ENCODE measurements at regions not wholly inside any gene's neighbourhood (a gene's known extent, or its start where the extent isn't known, plus 50 kb on each side); places are given as distances from the start of the nearest gene placed in this dataset.
"Not testable (repeated sequence)": the region's sequence is repeated elsewhere in the genome, so short reads cannot be mapped to it uniquely, and the experiment has no call there.

DNA sequence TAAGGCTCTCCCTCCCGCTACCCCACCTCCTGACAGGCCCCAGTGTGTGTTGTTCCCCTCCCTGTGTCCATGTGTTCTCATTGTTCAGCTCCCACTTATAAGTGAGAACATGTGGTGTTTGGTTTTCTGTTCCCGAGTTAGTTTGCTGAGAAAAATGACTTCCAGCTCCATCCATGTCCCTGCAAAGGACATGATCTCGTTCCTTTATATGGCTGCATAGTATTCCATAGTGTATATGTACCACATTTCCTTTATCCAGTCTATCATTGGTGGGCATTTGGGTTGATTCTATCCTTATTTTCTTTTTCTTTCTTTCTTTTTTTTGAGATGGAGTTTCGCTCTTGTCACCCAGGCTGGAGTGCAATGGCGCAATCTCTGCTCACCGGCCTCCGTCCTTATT is 57.8 kb upstream of the RASSF3 start:
- H3K4me3 ChIP-seq (ENCODE audit: low read length); intact Hi-C loops (cut with micrococcal nuclease); H3K36me3 Mint-ChIP-seq; POLR2A ChIA-PET; H3K36me3 ChIP-seq (ENCODE audit: control insufficient read depth in 2 of 3, insufficient read depth in 3 of 3, low read length in 3 of 3); H3K4me3 Mint-ChIP-seq; DNase-seq; H3K27ac ChIP-seq (ENCODE audit: low read depth, low read length); H3K4me1 ChIP-seq (ENCODE audit: control insufficient read depth in 2 of 2, insufficient read depth in 2 of 2, low read length in 2 of 2); ATAC-seq; H3K9me3 Mint-ChIP-seq; H3K9me3 ChIP-seq (ENCODE audit: control insufficient read depth in 2 of 3, low read length in 3 of 3); H3K27me3 ChIP-seq (ENCODE audit: control insufficient read depth in 2 of 2, insufficient read depth in 2 of 2, low read length in 2 of 2): not testable (repeated sequence)
- Mint-ChIP-seq H3K4me1 (peaks cover 2 to 11% (median 9%) of the 10 kb centered on the region in 7 donors), H3K27ac (peak overlapping the region in 1 of 9 donors; percentile 70), H3K27me3 (peaks cover 0 to 13% (median 0%) of the 10 kb centered on the region in 5 donors)
- CTCF ChIA-PET, result interaction anchor here (0.6 to 10.2 kb wide), 3 partner anchors 16 to 142 kb away, joined by 3 to 131 read pairs (median 3); no protein-coding TSS in a partner anchor

DNA sequence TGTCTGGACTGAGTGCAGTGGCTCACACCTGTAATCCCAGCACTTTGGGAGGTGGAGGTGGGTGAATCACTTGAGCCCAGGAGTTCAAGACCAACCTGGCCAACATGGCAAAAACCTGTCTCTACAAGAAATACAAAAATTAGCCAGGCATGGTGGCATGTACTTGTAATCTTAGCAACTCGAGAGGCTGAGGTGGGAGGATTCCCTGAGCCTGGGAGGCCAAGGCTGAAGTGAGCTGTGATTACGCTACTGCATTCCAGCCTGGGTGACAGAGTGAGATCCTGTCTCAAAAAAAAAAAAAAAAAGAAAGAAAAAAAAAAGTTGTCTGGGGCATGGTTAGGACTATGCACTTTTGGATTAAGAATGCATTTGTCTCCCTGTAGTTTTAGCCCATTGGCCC is 56.6 kb upstream of the RASSF3 start:
- H3K4me1 ChIP-seq (ENCODE audit: control insufficient read depth in 2 of 2, insufficient read depth in 2 of 2, low read length in 2 of 2); H3K9me3 Mint-ChIP-seq; ATAC-seq; H3K27ac ChIP-seq (ENCODE audit: low read depth, low read length); H3K27me3 Mint-ChIP-seq; H3K27me3 ChIP-seq (ENCODE audit: control insufficient read depth in 2 of 2, insufficient read depth in 2 of 2, low read length in 2 of 2); H3K27ac Mint-ChIP-seq; H3K4me3 Mint-ChIP-seq; POLR2A ChIA-PET; H3K36me3 ChIP-seq (ENCODE audit: control insufficient read depth in 2 of 3, insufficient read depth in 3 of 3, low read length in 3 of 3); DNase-seq; H3K4me3 ChIP-seq (ENCODE audit: low read length); intact Hi-C loops (cut with micrococcal nuclease); H3K36me3 Mint-ChIP-seq; H3K9me3 ChIP-seq (ENCODE audit: control insufficient read depth in 2 of 3, low read length in 3 of 3): not testable (repeated sequence)
- CTCF ChIA-PET, result interaction anchor here (10.2 kb wide), 1 partner anchor 141 kb away, joined by 131 read pairs; no protein-coding TSS in a partner anchor
- peaks cover 2 to 11% (median 9%) of the 10 kb centered on the region in 7 donors for H3K4me1 Mint-ChIP-seq

DNA sequence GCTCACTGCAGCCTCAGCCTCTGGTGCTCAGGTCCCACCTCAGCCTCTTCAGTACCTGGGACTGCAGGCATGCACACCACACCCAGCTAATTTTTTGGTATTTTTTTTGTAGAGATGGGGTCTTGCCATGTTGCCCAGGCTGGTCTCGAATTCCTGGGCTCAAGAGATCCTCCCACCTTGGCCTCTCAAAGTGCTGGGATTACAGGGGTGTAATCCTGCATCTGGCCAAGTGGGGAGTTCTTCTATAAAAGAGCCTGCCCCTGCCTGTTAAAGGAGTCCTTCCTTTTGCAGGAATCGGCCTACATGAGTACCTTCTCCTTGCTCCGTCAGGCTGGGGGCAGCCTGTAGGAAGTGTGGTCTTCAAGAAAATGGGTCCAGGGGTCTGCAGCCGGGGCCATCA is 54.1 kb upstream of the RASSF3 start:
- Mint-ChIP-seq H3K4me1 (peaks cover 0 to 7% (median 0%) of the 10 kb centered on the region in 7 donors), H3K9me3 (no peaks in the 10 kb centered on the region), H3K4me3 (no peak overlapping the region), H3K27ac (no peak overlapping the region), H3K27me3 (peaks cover 0 to 6% (median 0%) of the 10 kb centered on the region in 5 donors), H3K36me3 (no peaks in the 10 kb centered on the region)
- ChIA-PET CTCF (interaction anchor here (0.6 kb wide), 1 partner anchor 102 kb away, joined by 3 read pairs; no protein-coding TSS in a partner anchor), POLR2A (interaction anchor here (1.2 kb wide), 1 partner anchor 27 kb away, joined by 3 read pairs; no protein-coding TSS in a partner anchor)
- Histone ChIP-seq H3K27ac (ENCODE audit: low read depth, low read length) (no peak overlapping the region), H3K27me3 (ENCODE audit: control insufficient read depth in 2 of 2, insufficient read depth in 2 of 2, low read length in 2 of 2) (no peaks in the 10 kb centered on the region), H3K4me1 (ENCODE audit: control insufficient read depth in 2 of 2, insufficient read depth in 2 of 2, low read length in 2 of 2) (no peaks in the 10 kb centered on the region), H3K4me3 (ENCODE audit: low read length) (no peak overlapping the region), H3K36me3 (ENCODE audit: control insufficient read depth in 2 of 3, insufficient read depth in 3 of 3, low read length in 3 of 3) (no peaks in the 10 kb centered on the region), H3K9me3 (ENCODE audit: control insufficient read depth in 2 of 3, low read length in 3 of 3) (no peaks in the 10 kb centered on the region)
- ATAC-seq (no peak), DNase-seq (no peak)
- intact Hi-C loops (cut with micrococcal nuclease), result loop anchor here in 1 of 2 donors (2.0 kb wide), 1 partner anchor 53 kb away; no protein-coding TSS in a partner anchor

DNA sequence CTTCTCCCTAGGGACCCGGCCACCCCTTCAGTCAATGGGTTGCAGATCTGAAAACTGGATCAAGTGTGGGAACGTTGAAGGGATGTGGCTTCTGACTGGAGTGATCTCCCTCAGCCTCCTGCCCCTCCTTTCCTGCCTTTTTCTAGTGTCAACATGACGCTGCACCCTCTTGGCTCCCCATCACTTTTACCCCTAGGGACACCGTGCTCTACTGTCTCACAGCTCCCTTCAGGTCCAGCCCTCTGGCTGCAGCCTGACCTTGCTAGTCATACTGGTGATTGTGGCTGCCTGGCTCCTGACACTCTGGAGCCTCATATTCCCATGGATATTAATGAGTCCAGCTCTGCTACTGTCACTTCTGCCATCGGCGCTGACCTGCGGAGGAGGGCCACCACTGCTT is 51.5 kb upstream of the RASSF3 start:
- Histone ChIP-seq H3K27ac (ENCODE audit: low read depth, low read length) (no peak overlapping the region), H3K36me3 (ENCODE audit: control insufficient read depth in 2 of 3, insufficient read depth in 3 of 3, low read length in 3 of 3) (no peaks in the 10 kb centered on the region), H3K9me3 (ENCODE audit: control insufficient read depth in 2 of 3, low read length in 3 of 3) (no peaks in the 10 kb centered on the region), H3K27me3 (ENCODE audit: control insufficient read depth in 2 of 2, insufficient read depth in 2 of 2, low read length in 2 of 2) (no peaks in the 10 kb centered on the region), H3K4me3 (ENCODE audit: low read length) (no peak overlapping the region), H3K4me1 (ENCODE audit: control insufficient read depth in 2 of 2, insufficient read depth in 2 of 2, low read length in 2 of 2) (no peaks in the 10 kb centered on the region)
- H3K27me3 Mint-ChIP-seq, result peaks cover 0 to 5% (median 0%) of the 10 kb centered on the region in 5 donors
- H3K9me3 Mint-ChIP-seq, result no peaks in the 10 kb centered on the region
- ChIA-PET POLR2A (interaction anchor here (0.6 to 1.7 kb wide), 2 partner anchors 9 to 43 kb away, joined by 5 to 9 read pairs; no protein-coding TSS in a partner anchor), CTCF (no interaction called here)
- ATAC-seq (no peak), DNase-seq (no peak)
- intact Hi-C loops (cut with micrococcal nuclease), result no loop called here
- H3K36me3 Mint-ChIP-seq, result no peaks in the 10 kb centered on the region
- no peak overlapping the region for H3K4me3 Mint-ChIP-seq
- H3K27ac Mint-ChIP-seq, result no peak overlapping the region
- H3K4me1 Mint-ChIP-seq, result peaks cover 0 to 11% (median 0%) of the 10 kb centered on the region in 7 donors

DNA sequence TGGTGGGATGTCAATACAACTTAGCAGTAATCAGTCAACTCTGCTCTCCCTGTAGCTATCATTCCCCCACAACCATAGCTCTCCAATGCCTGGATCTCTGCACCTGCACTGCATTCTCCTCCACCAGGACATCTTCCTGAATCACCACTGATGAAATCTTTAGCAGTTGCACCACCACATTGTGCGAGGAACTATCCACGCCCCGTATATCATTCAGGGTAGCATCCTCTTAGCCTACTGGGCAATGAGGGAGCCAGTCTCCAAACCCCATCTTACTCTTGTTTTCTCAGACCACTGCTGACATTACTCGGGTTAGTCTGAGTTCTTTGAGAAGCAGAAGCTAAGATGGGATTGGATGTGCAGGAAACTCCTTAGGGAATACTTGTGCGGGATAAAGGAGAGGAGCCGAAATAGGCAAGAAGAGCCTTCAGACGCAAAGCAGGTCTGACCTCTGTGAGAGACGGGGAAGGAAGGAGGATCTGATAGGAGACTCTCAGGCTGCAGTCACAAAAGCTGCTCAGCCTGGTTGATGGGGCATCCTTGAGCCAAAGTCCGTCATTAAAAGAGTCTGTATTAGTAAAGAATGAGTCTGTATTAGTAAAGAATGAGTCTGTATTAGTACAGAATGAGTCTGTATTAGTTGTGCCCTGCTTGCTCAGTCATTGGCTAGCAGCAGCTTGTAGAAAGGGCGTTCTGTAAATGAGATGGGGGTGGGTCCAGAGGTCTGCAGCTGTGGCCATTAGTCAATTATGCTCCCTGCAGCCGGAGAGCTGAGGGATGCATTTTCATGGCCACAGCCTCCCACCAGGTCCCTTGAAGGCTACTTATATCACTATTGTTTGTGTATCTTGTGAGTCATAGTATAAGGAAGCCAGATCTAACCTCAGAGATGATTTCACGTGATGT is 49.6 kb upstream of the RASSF3 start:
- H3K4me1 ChIP-seq (ENCODE audit: control insufficient read depth in 2 of 2, insufficient read depth in 2 of 2, low read length in 2 of 2), result no peaks in the 10 kb centered on the region
- ChIA-PET POLR2A (interaction anchor here (0.9 to 1.7 kb wide), 2 partner anchors 10 to 11 kb away, joined by 4 to 9 read pairs; no protein-coding TSS in a partner anchor), CTCF (interaction anchor here (0.8 to 2.1 kb wide), 4 partner anchors 11 to 136 kb away, joined by 3 to 9 read pairs (median 3); no protein-coding TSS in a partner anchor)
- intact Hi-C loops (cut with micrococcal nuclease), result no loop called here
- Mint-ChIP-seq H3K27me3 (peaks cover 0 to 3% (median 0%) of the 10 kb centered on the region in 5 donors), H3K36me3 (no peaks in the 10 kb centered on the region), H3K4me1 (peaks cover 0 to 13% (median 0%) of the 10 kb centered on the region in 7 donors), H3K9me3 (no peaks in the 10 kb centered on the region), H3K4me3 (no peak overlapping the region), H3K27ac (peak overlapping the region in 1 of 9 donors; percentile 28)
- no peaks in the 10 kb centered on the region for H3K27me3 ChIP-seq (ENCODE audit: control insufficient read depth in 2 of 2, insufficient read depth in 2 of 2, low read length in 2 of 2)
- H3K36me3 ChIP-seq (ENCODE audit: control insufficient read depth in 2 of 3, insufficient read depth in 3 of 3, low read length in 3 of 3), result no peaks in the 10 kb centered on the region
- ATAC-seq, result peak; percentile 56
- no peaks in the 10 kb centered on the region for H3K9me3 ChIP-seq (ENCODE audit: control insufficient read depth in 2 of 3, low read length in 3 of 3)
- no peak overlapping the region for H3K4me3 ChIP-seq (ENCODE audit: low read length)
- no peak for DNase-seq
- H3K27ac ChIP-seq (ENCODE audit: low read depth, low read length), result no peak overlapping the region
